BJ (cell line): ENCODE measurements at regions not wholly inside any gene's neighbourhood (a gene's known extent, or its start where the extent isn't known, plus 50 kb on each side); places are given as distances from the start of the nearest gene placed in this dataset.

ENCODE experiments used
- CTCF ChIA-PET: fragments of 350-600 bp; formaldehyde crosslinking; extraction: SDS; loops from one replicate; lab custom pipeline; 2021; ENCODE audit warnings: antibody characterized with exemption, inconsistent platforms; lab: Yijun Ruan, JAX
- POLR2A ChIA-PET: fragments of 300-600 bp; sonication (Branson Sonifier 250); formaldehyde crosslinking; extraction: SDS; loops from one replicate; lab custom pipeline; 2021; ENCODE audit warnings: antibody characterized with exemption; lab: Charles Lee
- DNase-seq: peaks from one replicate; pipeline ENCODE4 v3.0.0-alpha.2; 2011; ENCODE audit warnings: low read depth
- H3K27me3 ChIP-seq: 2 replicates; pipeline ENCODE4 v1.6.0; 2011; ENCODE audit warnings: low read length; ENCODE audit not compliant: control insufficient read depth, insufficient read depth
- H3K36me3 ChIP-seq: 2 replicates; pipeline ENCODE4 v1.5.1; 2011; ENCODE audit warnings: low read length; ENCODE audit not compliant: control insufficient read depth, insufficient read depth
- H3K4me3 ChIP-seq: 2 replicates; pipeline ENCODE4 v1.5.1; 2011; ENCODE audit warnings: low read depth, mild to moderate bottlenecking, control low read depth, low read length
- CTCF ChIP-seq: IDR thresholded peaks from 2 replicates; pipeline ENCODE4 v1.5.1; 2011; ENCODE audit warnings: low read depth, mild to moderate bottlenecking, control low read depth, inconsistent platforms, low read length, moderate library complexity; ENCODE audit not compliant: insufficient read depth

GRCh38 chr1:69058454-69058853 is 509.3 kb upstream of the LRRC7 start:
- ChIA-PET CTCF (no interaction called here), POLR2A (no interaction called here)
- Histone ChIP-seq H3K4me3 (no peak overlapping the region), H3K27me3 (no peaks in the 10 kb centered on the region), H3K36me3 (no peaks in the 10 kb centered on the region)
- DNase-seq = no peak
- TF ChIP-seq CTCF = no peak

GRCh38 chr1:69070660-69071373 is 496.9 kb upstream of the LRRC7 start:
- CTCF ChIA-PET = no interaction called here
- no peaks in the 10 kb centered on the region for H3K27me3 ChIP-seq
- no peaks in the 10 kb centered on the region for H3K36me3 ChIP-seq
- DNase-seq = no peak
- no peak overlapping the region for H3K4me3 ChIP-seq
- TF ChIP-seq CTCF = no peak
- POLR2A ChIA-PET = no interaction called here

- DNase-seq = no peak
- POLR2A ChIA-PET = no interaction called here
- CTCF ChIA-PET = no interaction called here
Measured at GRCh38 chr1:69073176-69073575, 494.5 kb upstream of the LRRC7 start.

GRCh38 chr1:69076631-69077030 is 491.1 kb upstream of the LRRC7 start:
- Histone ChIP-seq H3K36me3 (no peaks in the 10 kb centered on the region), H3K27me3 (no peaks in the 10 kb centered on the region), H3K4me3 (no peak overlapping the region)
- CTCF ChIA-PET = no interaction called here
- TF ChIP-seq CTCF = no peak
- no peak for DNase-seq
- POLR2A ChIA-PET = no interaction called here

More at GRCh38 chr1:69073176-69073575, 494.5 kb upstream of the LRRC7 start:
- no peak for TF ChIP-seq CTCF
- H3K4me3 ChIP-seq = no peak overlapping the region
- no peaks in the 10 kb centered on the region for H3K27me3 ChIP-seq
- no peaks in the 10 kb centered on the region for H3K36me3 ChIP-seq

GRCh38 chr1:69077198-69077597 is 490.5 kb upstream of the LRRC7 start:
- no peaks in the 10 kb centered on the region for H3K27me3 ChIP-seq
- ChIA-PET CTCF (no interaction called here), POLR2A (no interaction called here)
- no peak overlapping the region for H3K4me3 ChIP-seq
- no peak for TF ChIP-seq CTCF
- H3K36me3 ChIP-seq = no peaks in the 10 kb centered on the region
- no peak for DNase-seq
